ENCODE measurements at regions not wholly inside any gene's neighbourhood (a gene's known extent, or its start where the extent isn't known, plus 50 kb on each side); places are given as distances from the start of the nearest gene placed in this dataset.

DNA sequence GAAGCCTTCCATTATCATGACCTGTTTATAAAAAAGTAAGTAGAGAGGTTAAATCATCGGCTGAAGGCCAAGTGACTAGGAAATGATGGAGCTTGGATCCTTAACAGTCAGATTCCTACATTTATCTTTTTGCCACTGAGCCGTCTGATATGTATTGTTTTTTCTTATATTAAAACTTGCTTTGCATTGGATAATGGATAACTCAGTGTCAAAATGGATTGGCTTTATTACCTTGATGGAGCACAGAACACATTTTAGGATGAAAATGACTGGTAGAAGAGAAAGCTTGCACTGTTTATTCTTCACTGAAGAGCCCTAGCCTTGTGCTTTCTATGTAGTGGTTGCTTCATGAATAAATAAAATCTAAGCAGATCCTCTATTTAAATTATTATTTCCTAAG is 54.2 kb upstream of the TSPAN5 start:
- Histone ChIP-seq H2AFZ (ENCODE audit: low read depth, low read length) (no peak overlapping the region), H3K4me3 (ENCODE audit: low read length) (no peak overlapping the region), H3K36me3 (ENCODE audit: insufficient read depth, low read length) (no peaks in the 10 kb centered on the region), H3K9me3 (ENCODE audit: low read length) (no peaks in the 10 kb centered on the region), H3K4me1 (ENCODE audit: insufficient read depth, low read length) (no peaks in the 10 kb centered on the region), H3K27me3 (ENCODE audit: insufficient read depth, low read length) (no peaks in the 10 kb centered on the region)

DNA sequence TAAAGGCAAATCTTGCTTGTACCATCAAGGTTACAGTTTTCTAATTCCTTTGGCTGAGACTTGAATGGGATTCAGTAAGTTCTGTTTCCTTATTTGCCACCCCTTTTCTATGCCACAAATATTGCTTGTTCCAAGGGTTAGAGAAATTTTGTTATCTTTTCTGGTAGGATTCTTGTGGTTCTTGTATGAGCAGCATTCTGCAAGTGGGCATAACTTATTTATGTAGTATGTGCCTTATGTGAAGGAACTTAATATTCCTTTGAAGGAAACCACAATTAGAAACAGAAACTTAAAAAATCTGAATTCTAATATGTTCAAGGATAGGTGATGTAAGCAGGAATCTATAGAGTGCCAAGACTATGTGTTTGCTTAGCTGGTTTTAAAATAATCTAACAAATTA is 53.1 kb upstream of the TSPAN5 start:
- H2AFZ ChIP-seq (ENCODE audit: low read depth, low read length), result no peak overlapping the region
- H3K4me3 ChIP-seq (ENCODE audit: low read length), result no peak overlapping the region
- no peaks in the 10 kb centered on the region for H3K27me3 ChIP-seq (ENCODE audit: insufficient read depth, low read length)
- no peaks in the 10 kb centered on the region for H3K9me3 ChIP-seq (ENCODE audit: low read length)
- no peaks in the 10 kb centered on the region for H3K4me1 ChIP-seq (ENCODE audit: insufficient read depth, low read length)
- H3K36me3 ChIP-seq (ENCODE audit: insufficient read depth, low read length), result no peaks in the 10 kb centered on the region

DNA sequence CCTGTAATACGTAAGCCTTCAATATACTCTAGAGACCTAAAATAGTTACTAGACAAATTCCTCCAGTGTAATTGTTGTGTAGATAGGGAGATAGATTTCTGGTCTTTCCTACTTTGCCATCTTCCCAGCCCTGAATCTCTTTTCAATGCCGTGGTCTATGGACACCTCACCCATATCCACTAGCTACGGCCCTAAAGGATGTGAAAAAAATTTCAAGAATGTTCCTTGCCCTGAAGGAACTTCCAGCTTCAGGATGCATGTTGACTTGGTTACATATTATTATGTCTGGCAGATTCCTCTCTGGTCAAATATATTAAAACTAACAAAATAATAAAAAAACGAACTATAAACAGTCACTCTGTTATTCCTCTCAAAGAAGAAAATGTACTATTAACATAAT is 52.4 kb upstream of the TSPAN5 start:
- no peak overlapping the region for H3K4me3 ChIP-seq (ENCODE audit: low read length)

More for the DNA sequence above, 52.4 kb upstream of the TSPAN5 start:
- H2AFZ ChIP-seq (ENCODE audit: low read depth, low read length), result no peak overlapping the region
- no peaks in the 10 kb centered on the region for H3K27me3 ChIP-seq (ENCODE audit: insufficient read depth, low read length)
- H3K4me1 ChIP-seq (ENCODE audit: insufficient read depth, low read length), result no peaks in the 10 kb centered on the region
- H3K9me3 ChIP-seq (ENCODE audit: low read length), result no peaks in the 10 kb centered on the region
- no peaks in the 10 kb centered on the region for H3K36me3 ChIP-seq (ENCODE audit: insufficient read depth, low read length)
